HFFc6 (cell line): ENCODE measurements at regions not wholly inside any gene's neighbourhood (a gene's known extent, or its start where the extent isn't known, plus 50 kb on each side); places are given as distances from the start of the nearest gene placed in this dataset.
A peak's percentile ranks its signal among the peaks of the same experiment; 100 is the strongest.
"Not testable (repeated sequence)": the region's sequence is repeated elsewhere in the genome, so short reads cannot be mapped to it uniquely, and the experiment has no call there.

Experiments
- DNase-seq: peaks from one replicate; pipeline ENCODE4 v3.0.0-alpha.2; 2018
- H3K27ac Mint-ChIP-seq: 2 replicates; pipeline ENCODE4 v1.8.0; 2020; ENCODE audit warnings: mild to moderate bottlenecking, mixed read lengths
- H3K27me3 Mint-ChIP-seq: 2 replicates; pipeline ENCODE4 v1.8.0; 2021; ENCODE audit warnings: mild to moderate bottlenecking, moderate library complexity, mixed read lengths; ENCODE audit not compliant: insufficient read depth
- H3K36me3 Mint-ChIP-seq: 2 replicates; pipeline ENCODE4 v1.8.0; 2021; ENCODE audit warnings: low read depth, mixed read lengths
- H3K4me1 Mint-ChIP-seq: 2 replicates; pipeline ENCODE4 v1.8.0; 2020; ENCODE audit warnings: low read depth, mixed read lengths
- H3K4me3 Mint-ChIP-seq: 2 replicates; pipeline ENCODE4 v1.8.0; 2020; ENCODE audit warnings: mild to moderate bottlenecking, moderate library complexity, mixed read lengths
- H3K9me3 Mint-ChIP-seq: 2 replicates; pipeline ENCODE4 v1.8.0; 2020; ENCODE audit warnings: mild to moderate bottlenecking, mixed read lengths
- TF ChIP-seq, protein P1 (sequence below): fragments of 200-600 bp; sonication (generic); IDR thresholded peaks from 2 replicates; pipeline ENCODE4 v1.5.0; 2021; ENCODE audit warnings: antibody characterized with exemption, mild to moderate bottlenecking

DNA sequence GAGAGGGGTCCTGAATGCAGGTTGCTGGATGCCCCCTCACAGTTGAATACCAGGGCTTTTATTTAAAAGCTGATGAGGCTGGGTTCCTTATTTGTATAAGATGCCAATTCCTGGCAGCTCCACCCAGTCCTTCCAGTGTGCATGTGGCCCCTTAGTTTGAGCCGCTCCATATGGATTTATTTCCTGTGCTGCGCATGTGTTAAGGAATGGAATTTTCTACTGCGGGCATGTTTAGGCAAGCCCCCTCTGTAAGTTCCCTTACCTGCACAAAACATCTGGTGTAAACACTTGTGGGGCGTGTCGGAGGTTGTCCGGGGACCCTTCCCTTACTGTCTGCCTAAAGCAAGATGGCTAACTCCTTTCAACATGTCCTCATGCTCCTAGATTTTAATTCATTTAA lies 1901.4 kb downstream of the KHDRBS2 start:
- not testable (repeated sequence) for H3K4me1 Mint-ChIP-seq, H3K27ac Mint-ChIP-seq, DNase-seq, H3K9me3 Mint-ChIP-seq, H3K36me3 Mint-ChIP-seq, H3K27me3 Mint-ChIP-seq, H3K4me3 Mint-ChIP-seq

DNA sequence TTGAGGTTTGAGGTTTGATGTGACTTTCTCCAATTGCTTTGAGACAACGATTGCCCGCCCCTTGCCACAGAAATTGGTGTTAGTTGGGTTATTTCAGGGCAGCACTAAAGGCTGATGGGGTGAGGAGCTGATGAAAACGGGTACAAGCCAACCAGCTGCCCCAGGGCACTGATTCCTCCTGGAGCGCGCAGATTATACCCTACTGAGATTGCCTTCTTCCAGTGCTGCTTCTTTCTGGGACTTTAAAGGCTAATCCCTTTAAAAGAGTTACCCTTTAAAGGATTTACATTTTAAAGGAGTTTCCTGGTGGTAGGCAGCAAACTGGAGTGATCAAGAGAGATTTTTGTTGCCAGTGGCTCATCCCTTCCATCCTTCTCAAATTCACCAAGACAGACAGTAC lies 1903.3 kb downstream of the KHDRBS2 start:
- not testable (repeated sequence) for DNase-seq, H3K27me3 Mint-ChIP-seq, H3K4me1 Mint-ChIP-seq, H3K27ac Mint-ChIP-seq, H3K9me3 Mint-ChIP-seq, H3K36me3 Mint-ChIP-seq, H3K4me3 Mint-ChIP-seq

DNA sequence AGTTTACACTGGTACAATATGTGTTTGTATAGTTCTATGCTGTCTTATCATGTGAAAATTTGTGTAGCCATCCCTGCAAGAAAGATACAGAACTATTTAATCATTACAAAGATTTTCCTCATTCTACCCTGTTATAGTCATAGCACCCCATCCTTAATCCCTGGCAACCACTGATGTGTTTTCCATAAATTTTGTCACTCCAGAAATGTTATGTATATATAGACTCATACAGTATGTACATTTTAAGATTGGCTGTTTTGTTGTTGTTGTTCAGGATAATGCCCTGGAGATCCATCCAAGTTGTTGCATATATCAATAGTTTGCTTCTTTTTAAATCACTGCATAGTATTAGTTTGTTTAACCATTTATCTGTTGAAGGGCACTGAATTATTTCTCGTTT lies 1911.9 kb downstream of the KHDRBS2 start:
- not testable (repeated sequence) for H3K27me3 Mint-ChIP-seq, H3K36me3 Mint-ChIP-seq, H3K27ac Mint-ChIP-seq, H3K9me3 Mint-ChIP-seq, H3K4me1 Mint-ChIP-seq, H3K4me3 Mint-ChIP-seq, DNase-seq

DNA sequence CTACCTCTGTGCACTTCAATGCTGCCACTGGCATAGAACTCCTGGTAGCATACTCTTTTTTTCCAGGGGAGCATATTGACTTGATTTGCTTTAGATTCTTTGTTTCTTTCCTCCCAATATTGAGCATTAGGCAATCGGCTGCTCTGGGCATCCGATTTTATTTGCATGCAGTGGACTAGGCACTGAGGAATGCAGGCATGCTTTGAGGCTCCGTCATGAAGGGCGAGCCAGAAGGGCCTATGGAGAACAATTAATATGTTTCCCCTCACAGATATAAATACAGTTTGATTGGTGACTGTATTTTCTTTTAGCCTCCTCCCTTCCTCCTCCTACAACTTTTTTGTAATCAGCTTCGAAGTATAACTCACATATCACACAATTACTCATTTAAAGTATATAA lies 1918.2 kb downstream of the KHDRBS2 start:
- H3K27ac Mint-ChIP-seq, H3K27me3 Mint-ChIP-seq, H3K9me3 Mint-ChIP-seq, H3K4me3 Mint-ChIP-seq, H3K36me3 Mint-ChIP-seq: not testable (repeated sequence)
- peaks cover 16% of the 10 kb centered on the region; the same call in 1 of the 2 replicates for H3K4me1 Mint-ChIP-seq
- peak; percentile 13 for DNase-seq

DNA sequence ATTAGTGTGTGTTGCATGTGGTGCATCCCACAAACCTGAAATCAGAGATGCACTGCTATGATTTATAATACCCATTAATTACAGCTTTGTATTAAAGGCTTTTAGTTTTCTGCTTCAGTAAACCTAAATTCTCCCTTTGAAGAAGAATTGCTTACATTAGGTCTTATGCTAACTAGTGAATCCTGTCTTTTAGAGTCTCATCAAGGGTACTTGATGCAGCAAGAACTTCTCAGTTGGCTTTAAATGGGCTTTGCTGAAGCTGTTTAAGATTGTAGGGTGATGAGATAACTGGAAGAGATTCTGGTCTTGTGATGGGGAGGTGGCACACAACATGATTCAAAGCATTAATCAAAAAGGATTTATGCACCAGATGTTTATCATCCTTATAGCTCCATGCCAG lies 1920.1 kb downstream of the KHDRBS2 start:
- not testable (repeated sequence) for H3K9me3 Mint-ChIP-seq, H3K27ac Mint-ChIP-seq, DNase-seq, H3K4me3 Mint-ChIP-seq, H3K27me3 Mint-ChIP-seq, H3K36me3 Mint-ChIP-seq
- H3K4me1 Mint-ChIP-seq, result peaks cover 16% of the 10 kb centered on the region; the same call in 1 of the 2 replicates

DNA sequence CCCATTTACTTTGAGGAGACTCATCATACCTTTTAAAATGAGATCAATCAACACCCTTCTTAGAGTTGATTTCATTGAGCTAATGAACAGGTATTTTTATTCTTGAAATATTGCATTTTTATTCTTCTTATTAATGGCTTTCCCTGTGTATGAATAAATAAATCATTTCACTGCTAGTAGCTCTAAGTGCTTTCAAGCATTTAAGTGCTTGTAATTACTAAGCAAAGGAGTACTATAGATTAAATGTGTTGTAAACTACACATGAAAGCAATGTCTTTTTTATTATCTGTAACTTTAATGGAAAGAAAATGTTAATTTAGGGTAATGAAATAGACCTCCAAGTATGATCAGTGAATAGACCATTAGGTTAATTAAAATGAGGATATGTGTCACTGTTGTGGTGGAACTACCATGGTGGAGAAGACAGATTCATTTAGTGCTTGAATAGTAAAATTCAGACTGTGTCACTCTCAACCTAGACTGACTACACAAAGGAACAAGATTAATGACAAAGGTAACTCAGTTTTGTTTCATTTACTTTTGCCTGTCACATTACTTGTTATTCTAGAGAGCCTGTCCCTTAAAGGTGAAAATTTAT lies 1943.5 kb downstream of the KHDRBS2 start:
- not testable (repeated sequence) for H3K27me3 Mint-ChIP-seq, DNase-seq, H3K4me3 Mint-ChIP-seq, H3K36me3 Mint-ChIP-seq, H3K9me3 Mint-ChIP-seq, H3K27ac Mint-ChIP-seq, H3K4me1 Mint-ChIP-seq

DNA sequence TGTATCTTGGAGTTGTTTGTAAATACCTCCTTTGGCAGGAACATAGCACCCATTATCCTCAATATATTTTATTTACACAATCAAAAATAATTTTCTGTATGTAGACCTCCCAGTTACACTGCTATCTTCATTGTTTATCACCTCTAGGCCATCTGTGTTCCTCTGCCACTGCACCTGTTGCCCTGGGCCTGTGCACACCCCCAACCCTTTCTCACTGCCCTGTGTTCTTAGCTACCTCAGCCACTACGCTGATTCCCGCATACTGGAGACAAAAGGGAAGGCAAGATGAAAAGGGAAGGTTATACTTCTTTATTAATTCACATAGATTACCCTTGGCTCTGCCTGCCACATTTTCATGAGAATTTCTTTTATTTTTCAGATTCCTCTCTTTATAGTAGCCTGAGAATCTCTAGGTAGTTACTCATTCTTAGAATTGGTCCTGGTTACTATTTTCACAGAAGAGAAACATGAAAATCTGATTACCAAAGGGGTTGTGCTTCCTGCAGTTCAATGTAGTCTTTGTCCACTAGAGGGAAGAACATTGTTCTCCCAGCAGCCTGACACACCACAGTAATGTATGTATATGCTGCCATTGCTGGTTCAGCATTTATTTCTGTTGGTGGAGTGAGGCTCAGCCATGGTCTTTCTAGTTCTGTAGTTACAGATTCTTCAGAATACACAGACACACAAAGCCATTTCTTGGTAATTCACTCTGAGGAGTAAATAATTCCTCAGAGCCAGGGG lies 1947.5 kb downstream of the KHDRBS2 start:
- not testable (repeated sequence) for H3K4me3 Mint-ChIP-seq, H3K27me3 Mint-ChIP-seq, DNase-seq, H3K4me1 Mint-ChIP-seq, H3K9me3 Mint-ChIP-seq, H3K36me3 Mint-ChIP-seq, H3K27ac Mint-ChIP-seq
- TF ChIP-seq, protein P1, sequence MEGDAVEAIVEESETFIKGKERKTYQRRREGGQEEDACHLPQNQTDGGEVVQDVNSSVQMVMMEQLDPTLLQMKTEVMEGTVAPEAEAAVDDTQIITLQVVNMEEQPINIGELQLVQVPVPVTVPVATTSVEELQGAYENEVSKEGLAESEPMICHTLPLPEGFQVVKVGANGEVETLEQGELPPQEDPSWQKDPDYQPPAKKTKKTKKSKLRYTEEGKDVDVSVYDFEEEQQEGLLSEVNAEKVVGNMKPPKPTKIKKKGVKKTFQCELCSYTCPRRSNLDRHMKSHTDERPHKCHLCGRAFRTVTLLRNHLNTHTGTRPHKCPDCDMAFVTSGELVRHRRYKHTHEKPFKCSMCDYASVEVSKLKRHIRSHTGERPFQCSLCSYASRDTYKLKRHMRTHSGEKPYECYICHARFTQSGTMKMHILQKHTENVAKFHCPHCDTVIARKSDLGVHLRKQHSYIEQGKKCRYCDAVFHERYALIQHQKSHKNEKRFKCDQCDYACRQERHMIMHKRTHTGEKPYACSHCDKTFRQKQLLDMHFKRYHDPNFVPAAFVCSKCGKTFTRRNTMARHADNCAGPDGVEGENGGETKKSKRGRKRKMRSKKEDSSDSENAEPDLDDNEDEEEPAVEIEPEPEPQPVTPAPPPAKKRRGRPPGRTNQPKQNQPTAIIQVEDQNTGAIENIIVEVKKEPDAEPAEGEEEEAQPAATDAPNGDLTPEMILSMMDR, result peak; percentile 46; the same call in 1 of the 2 replicates

DNA sequence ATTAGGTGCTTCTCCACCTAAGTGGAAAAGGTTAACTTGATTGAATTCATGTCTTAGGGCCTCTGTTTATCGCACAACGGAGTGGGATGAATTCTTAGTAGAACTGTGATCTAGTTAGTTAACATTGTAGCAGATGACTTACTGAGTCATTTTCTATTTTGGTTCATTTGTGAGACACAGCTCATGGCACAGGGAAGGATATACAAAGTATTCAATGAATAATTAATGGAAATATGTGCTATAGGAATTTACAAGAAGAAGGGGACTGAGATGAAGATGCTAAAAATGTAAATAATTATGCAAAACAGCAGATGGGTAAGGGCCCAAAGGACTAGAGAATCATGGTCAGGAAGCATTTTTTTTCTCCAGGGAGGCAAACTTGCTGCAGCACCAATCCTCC lies 1950.9 kb downstream of the KHDRBS2 start:
- not testable (repeated sequence) for H3K27ac Mint-ChIP-seq, H3K36me3 Mint-ChIP-seq, H3K27me3 Mint-ChIP-seq, H3K4me3 Mint-ChIP-seq, DNase-seq, H3K9me3 Mint-ChIP-seq, H3K4me1 Mint-ChIP-seq

DNA sequence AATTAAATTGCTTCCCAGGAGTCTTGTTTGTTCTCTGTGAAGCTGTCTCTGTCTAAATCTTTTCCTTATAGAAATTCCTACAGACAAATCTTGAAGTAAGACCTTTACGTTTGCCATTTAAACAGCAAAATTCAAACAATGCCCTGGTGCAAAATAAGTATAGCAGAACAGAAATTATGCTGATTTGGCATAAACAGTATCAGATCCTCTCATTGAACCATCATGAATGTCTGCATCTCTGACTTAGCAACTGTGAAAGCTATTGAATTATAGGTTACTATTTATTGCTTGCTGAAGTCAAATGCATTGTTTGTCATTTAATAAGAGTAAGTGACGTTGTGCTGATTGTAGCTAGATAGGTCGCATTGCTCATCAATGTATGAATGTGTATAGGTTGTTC lies 1952.3 kb downstream of the KHDRBS2 start:
- DNase-seq, H3K27me3 Mint-ChIP-seq, H3K36me3 Mint-ChIP-seq, H3K9me3 Mint-ChIP-seq, H3K27ac Mint-ChIP-seq, H3K4me3 Mint-ChIP-seq: not testable (repeated sequence)
- H3K4me1 Mint-ChIP-seq, result peaks cover 16% of the 10 kb centered on the region; the same call in 1 of the 2 replicates

DNA sequence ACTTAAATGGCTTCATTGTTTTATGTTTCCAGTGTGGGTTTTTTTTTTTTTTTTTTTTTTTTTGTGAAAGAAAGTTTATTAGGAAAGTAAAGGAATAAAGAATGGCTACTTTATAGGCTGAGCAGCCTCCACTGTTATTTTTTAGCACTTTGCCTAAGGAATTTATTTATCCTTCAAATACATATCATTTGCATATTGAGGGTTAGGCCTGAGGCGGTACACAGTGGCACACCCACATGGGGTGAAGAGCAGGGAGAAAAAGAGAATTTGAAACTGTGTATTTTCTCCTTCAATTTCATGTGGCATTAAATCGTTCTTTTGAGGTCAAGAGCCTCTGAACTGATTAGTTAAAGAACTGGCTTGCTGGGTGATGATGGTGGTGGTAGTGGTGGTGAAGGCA lies 1977.1 kb downstream of the KHDRBS2 start:
- H3K36me3 Mint-ChIP-seq, H3K27me3 Mint-ChIP-seq, H3K9me3 Mint-ChIP-seq, H3K27ac Mint-ChIP-seq, DNase-seq, H3K4me1 Mint-ChIP-seq, H3K4me3 Mint-ChIP-seq: not testable (repeated sequence)
